ENCODE measurements at regions not wholly inside any gene's neighbourhood (a gene's known extent, or its start where the extent isn't known, plus 50 kb on each side); places are given as distances from the start of the nearest gene placed in this dataset.

GRCh38 chr13:39875111-39875987 lies 219.9 kb downstream of the COG6 start:
- no peak for FAIRE-seq
- TF ChIP-seq CTCF (optimal IDR thresholded peaks at IDR 0.05 in 1 of 3, IDR thresholded peaks at IDR 0.05 in 1 of 3, conservative IDR thresholded peaks at IDR 0.05 in 1 of 3; ENCODE audit: extremely low read depth in 1 of 3, insufficient read depth in 2 of 3, low read length in 3 of 3) (no peak), EZH2 (IDR thresholded peaks at IDR 0.05; ENCODE audit: low read length) (no peak)
- Histone ChIP-seq H3K36me3 (ENCODE audit: control insufficient read depth in 2 of 2, extremely low read depth in 1 of 2, insufficient read depth in 2 of 2, low read length in 2 of 2) (no peaks in the 10 kb centered on the region), H3K4me3 (ENCODE audit: control insufficient read depth in 2 of 3, extremely low read depth in 1 of 3, insufficient read depth in 2 of 3, low read depth in 1 of 3, low read length in 3 of 3) (no peak overlapping the region), H3K9ac (ENCODE audit: control insufficient read depth, extremely low read depth, insufficient read depth, low read length) (no peak overlapping the region), H3K9me1 (ENCODE audit: control insufficient read depth, extremely low read depth, insufficient read depth, low read length) (no peaks in the 10 kb centered on the region), H3K27ac (ENCODE audit: control insufficient read depth, insufficient read depth, low read length) (no peak overlapping the region), H3K27me3 (ENCODE audit: control insufficient read depth, extremely low read depth, insufficient read depth, low read length) (no peaks in the 10 kb centered on the region), H3K79me2 (ENCODE audit: control insufficient read depth, insufficient read depth, low read length) (no peaks in the 10 kb centered on the region), H3K4me1 (ENCODE audit: control insufficient read depth, extremely low read depth, insufficient read depth, low read length) (no peaks in the 10 kb centered on the region), H4K20me1 (ENCODE audit: control insufficient read depth, extremely low read depth, insufficient read depth, low read length) (no peaks in the 10 kb centered on the region), H2AFZ (ENCODE audit: control insufficient read depth, low read length) (no peak overlapping the region), H3K4me2 (ENCODE audit: control insufficient read depth, extremely low read depth, insufficient read depth, low read depth, low read length) (no peak overlapping the region), H3K9me3 (ENCODE audit: control insufficient read depth, low read depth, low read length) (no peaks in the 10 kb centered on the region)
- dilution Hi-C loops (cut with MboI; ENCODE audit: extremely low pct_ligation_motif_present, low sequenced_read_pairs), result no loop called here
- no peak for DNase-seq (ENCODE audit: low read depth, low spot score)

- DNase-seq (ENCODE audit: low read depth, low spot score), result peak; percentile 21
- H3K9ac ChIP-seq (ENCODE audit: control insufficient read depth, extremely low read depth, insufficient read depth, low read length), result no peak overlapping the region
- TF ChIP-seq EZH2 (IDR thresholded peaks at IDR 0.05; ENCODE audit: low read length) (no peak), CTCF (optimal IDR thresholded peaks at IDR 0.05 in 1 of 3, IDR thresholded peaks at IDR 0.05 in 1 of 3, conservative IDR thresholded peaks at IDR 0.05 in 1 of 3; ENCODE audit: extremely low read depth in 1 of 3, insufficient read depth in 2 of 3, low read length in 3 of 3) (no peak)
- no peaks in the 10 kb centered on the region for H3K9me1 ChIP-seq (ENCODE audit: control insufficient read depth, extremely low read depth, insufficient read depth, low read length)
- H3K9me3 ChIP-seq (ENCODE audit: control insufficient read depth, low read depth, low read length), result no peaks in the 10 kb centered on the region
- dilution Hi-C loops (cut with MboI; ENCODE audit: extremely low pct_ligation_motif_present, low sequenced_read_pairs), result no loop called here
- H3K79me2 ChIP-seq (ENCODE audit: control insufficient read depth, insufficient read depth, low read length), result no peaks in the 10 kb centered on the region
- no peak overlapping the region for H2AFZ ChIP-seq (ENCODE audit: control insufficient read depth, low read length)
- FAIRE-seq, result peak; percentile 34
- no peaks in the 10 kb centered on the region for H3K4me1 ChIP-seq (ENCODE audit: control insufficient read depth, extremely low read depth, insufficient read depth, low read length)
- H3K27me3 ChIP-seq (ENCODE audit: control insufficient read depth, extremely low read depth, insufficient read depth, low read length), result no peaks in the 10 kb centered on the region
- no peak overlapping the region for H3K4me2 ChIP-seq (ENCODE audit: control insufficient read depth, extremely low read depth, insufficient read depth, low read depth, low read length)
- H4K20me1 ChIP-seq (ENCODE audit: control insufficient read depth, extremely low read depth, insufficient read depth, low read length), result no peaks in the 10 kb centered on the region
- no peak overlapping the region for H3K27ac ChIP-seq (ENCODE audit: control insufficient read depth, insufficient read depth, low read length)
- H3K4me3 ChIP-seq (ENCODE audit: control insufficient read depth in 2 of 3, extremely low read depth in 1 of 3, insufficient read depth in 2 of 3, low read depth in 1 of 3, low read length in 3 of 3), result no peak overlapping the region
- H3K36me3 ChIP-seq (ENCODE audit: control insufficient read depth in 2 of 2, extremely low read depth in 1 of 2, insufficient read depth in 2 of 2, low read length in 2 of 2), result no peaks in the 10 kb centered on the region
Measured at GRCh38 chr13:39876258-39876657, 220.8 kb downstream of the COG6 start.

All from keratinocyte (primary cell).